Endothelial cell of umbilical vein (primary cell): ENCODE measurements at regions not wholly inside any gene's neighbourhood (a gene's known extent, or its start where the extent isn't known, plus 50 kb on each side); places are given as distances from the start of the nearest gene placed in this dataset.

Experiments
- BruUV-seq: library from RNA; stranded (reverse); fragments of 400-500 nt; replicated peaks from 2 replicates; lab custom pipeline; 2021; lab: Mats Ljungman, UMichigan
- CTCF ChIA-PET: fragments of 300-600, 350-600 bp; sonication (Branson Sonifier 250); formaldehyde crosslinking; loops from one replicate; lab custom pipeline; 2021; ENCODE audit warnings: antibody characterized with exemption, inconsistent platforms; lab: Charles Lee
- POLR2A ChIA-PET: fragments of 300-600, 350-600 bp; sonication (Branson Sonifier 250); formaldehyde crosslinking; loops from one replicate; lab custom pipeline; 2021; ENCODE audit warnings: antibody characterized with exemption, inconsistent platforms; lab: Charles Lee
- DNase-seq: peaks from one replicate; pipeline ENCODE4 v3.0.0-alpha.2; 2011; ENCODE audit warnings: low read depth, low spot score
- FAIRE-seq: peaks from 2 replicates; lab custom pipeline; 2011; peaks lifted over from hg19 to GRCh38; lab: Jason Lieb, UNC
- H2AFZ ChIP-seq: 2 replicates; pipeline ENCODE4 v1.6.0; 2012; ENCODE audit warnings: low read depth, low read length, control low read depth, inconsistent platforms
- H3K27ac ChIP-seq: 2 replicates; pipeline ENCODE4 v1.5.1; 2011; ENCODE audit warnings: low read depth, mild to moderate bottlenecking, control low read depth, low read length, moderate library complexity; ENCODE audit not compliant: insufficient read depth
- H3K27me3 ChIP-seq, 2 experiments: 2 replicates each; pipeline versions ENCODE4 v1.6.0 to v1.6.1; 2011; ENCODE audit warnings: low read length in 2 of 2, mixed read lengths in 1 of 2; ENCODE audit not compliant: control insufficient read depth in 2 of 2, insufficient read depth in 2 of 2
- H3K36me3 ChIP-seq, 2 experiments: 2 replicates in 1 of 2; 3 replicates in 1 of 2; pipeline ENCODE4 v1.5.1; 2011; ENCODE audit warnings: low read length in 2 of 2, mild to moderate bottlenecking in 1 of 2, moderate library complexity in 1 of 2; ENCODE audit not compliant: control insufficient read depth in 2 of 2, insufficient read depth in 2 of 2; ENCODE audit errors: extremely low read depth in 1 of 2
- H3K4me1 ChIP-seq: 3 replicates; pipeline ENCODE4 v1.5.1; 2011; ENCODE audit warnings: mild to moderate bottlenecking, low read length; ENCODE audit not compliant: control insufficient read depth, insufficient read depth; ENCODE audit errors: extremely low read depth
- H3K4me2 ChIP-seq: 2 replicates; pipeline ENCODE4 v1.6.1; 2011; ENCODE audit warnings: low read length, control low read depth, mixed read lengths; ENCODE audit not compliant: insufficient read depth
- H3K4me3 ChIP-seq, 3 experiments: fragments of 200-600 bp in 1 of 3; sonication (generic), shearing (Covaris generic) in 1 of 3; replicated peaks in 1 of 3; 2 replicates each; pipeline ENCODE4 v1.5.1; 2011 to 2016; ENCODE audit warnings: control low read depth in 3 of 3, low read length in 3 of 3, mild to moderate bottlenecking in 2 of 3, inconsistent platforms in 1 of 3, low read depth in 1 of 3, moderate library complexity in 1 of 3; ENCODE audit not compliant: insufficient read depth in 1 of 3
- H3K79me2 ChIP-seq: 2 replicates; pipeline ENCODE4 v1.6.0; 2012; ENCODE audit warnings: low read length, inconsistent platforms; ENCODE audit not compliant: control insufficient read depth, insufficient read depth
- H3K9ac ChIP-seq: replicated peaks from 2 replicates; pipeline ENCODE3; 2011; ENCODE audit warnings: low read length, control low read depth; ENCODE audit not compliant: insufficient read depth; ENCODE audit errors: extremely low read depth
- H3K9me1 ChIP-seq: replicated peaks from 3 replicates; pipeline ENCODE4 v1.6.0; 2011; ENCODE audit warnings: mild to moderate bottlenecking, low read length; ENCODE audit not compliant: control insufficient read depth, insufficient read depth; ENCODE audit errors: extremely low read depth
- H3K9me3 ChIP-seq: replicated peaks from 2 replicates; pipeline ENCODE4 v1.5.1; 2012; ENCODE audit warnings: low read length, inconsistent platforms; ENCODE audit not compliant: control insufficient read depth, insufficient read depth
- H4K20me1 ChIP-seq: replicated peaks from 2 replicates; pipeline ENCODE3; 2011; ENCODE audit warnings: mild to moderate bottlenecking, low read length; ENCODE audit not compliant: control insufficient read depth, insufficient read depth; ENCODE audit errors: extremely low read depth
- CTCF ChIP-seq, 2 donors: IDR thresholded peaks; 1 replicate in 1 of 2; 2 replicates in 1 of 2; pipeline ENCODE4 v1.5.1; 2011; ENCODE audit warnings: low read length in 2 of 2, mild to moderate bottlenecking in 2 of 2, moderate library complexity in 2 of 2, control low read depth in 1 of 2, inconsistent platforms in 1 of 2, low read depth in 1 of 2; ENCODE audit not compliant: insufficient read depth in 1 of 2; ENCODE audit errors: extremely low read depth in 1 of 2
- FOS ChIP-seq: IDR thresholded peaks from 2 replicates; pipeline ENCODE4 v1.6.1; 2011; ENCODE audit warnings: mild to moderate bottlenecking, low read length, moderate library complexity, borderline replicate concordance; ENCODE audit not compliant: insufficient read depth
- POLR2A ChIP-seq: IDR thresholded peaks from 2 replicates; pipeline ENCODE4 v1.6.1; 2012; ENCODE audit warnings: low read depth, mild to moderate bottlenecking, control low read depth, low read length
- dilution Hi-C: fragments of 300-500 bp; cut with MboI; formaldehyde crosslinking; loops from one replicate; pipeline ENCODE4 v1.15.0; 2019; ENCODE audit warnings: low sequenced_read_pairs; ENCODE audit not compliant: extremely low pct_ligation_motif_present
- intact Hi-C: fragments of 100-400 bp; cut with micrococcal nuclease; formaldehyde crosslinking; loops from one replicate; pipeline ENCODE4 v1.10.0; 2022

GRCh38 chr15:66945842-66946241, 119.6 kb upstream of the SMAD3 start:
- dilution Hi-C loops (loop anchor here (25.0 kb wide), 1 partner anchor 491 kb away; no protein-coding TSS in a partner anchor), intact Hi-C loops (loop anchor here (1.0 to 5.0 kb wide), 7 partner anchors 119 to 890 kb away; partner anchors contain the start of genes AAGAB, IQCH and SMAD3)
- no peaks in the 10 kb centered on the region for H4K20me1 ChIP-seq
- no peaks in the 10 kb centered on the region for H3K79me2 ChIP-seq
- H3K36me3 ChIP-seq: no peaks in the 10 kb centered on the region
- FAIRE-seq: no peak
- H3K4me3 ChIP-seq: no peak overlapping the region
- ChIA-PET POLR2A (no interaction called here), CTCF (interaction anchor here (0.8 to 3.2 kb wide), 39 partner anchors 10 to 890 kb away, joined by 3 to 68 read pairs (median 6); partner anchors contain the start of gene SMAD3)
- peaks cover 4% of the 10 kb centered on the region for H3K4me1 ChIP-seq
- no peak for DNase-seq
- no peak overlapping the region for H2AFZ ChIP-seq
- H3K9ac ChIP-seq: no peak overlapping the region
- no peaks in the 10 kb centered on the region for H3K9me3 ChIP-seq
- H3K27me3 ChIP-seq: no peaks in the 10 kb centered on the region
- TF ChIP-seq FOS: no peak
- no peaks in the 10 kb centered on the region for H3K9me1 ChIP-seq
- no TSS peak for BruUV-seq
- no peak overlapping the region for H3K4me2 ChIP-seq
- H3K27ac ChIP-seq: no peak overlapping the region

DNA sequence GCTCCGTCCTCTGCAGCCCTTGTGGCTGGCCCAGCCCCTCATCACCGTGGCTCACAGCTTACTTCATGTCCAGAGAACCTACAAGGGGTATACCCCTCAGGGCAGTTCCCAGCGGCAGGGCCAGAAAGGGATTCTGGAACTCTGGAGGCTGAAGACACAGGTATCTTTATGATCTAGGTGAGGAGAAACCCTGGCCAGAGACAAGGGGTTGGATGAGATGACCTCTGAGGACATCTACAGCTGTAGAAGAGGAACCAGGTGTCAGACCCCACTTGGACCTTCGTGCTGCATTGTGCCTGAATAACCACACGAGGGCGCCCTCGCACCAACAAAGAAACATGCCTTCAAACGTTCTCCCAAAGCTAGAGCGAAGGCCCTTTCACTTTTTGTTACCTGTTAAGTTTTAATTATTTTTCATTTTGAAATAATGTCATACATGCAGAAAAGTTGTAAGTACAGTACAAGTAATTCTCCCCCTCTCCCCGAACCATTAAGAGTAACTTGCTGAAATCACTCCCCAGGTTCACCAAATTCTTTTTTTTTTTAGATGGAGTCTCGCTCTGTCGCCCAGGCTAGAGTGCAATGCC, 118.7 kb upstream of the SMAD3 start:
- dilution Hi-C loops: loop anchor here (25.0 kb wide), 1 partner anchor 491 kb away; no protein-coding TSS in a partner anchor
- Histone ChIP-seq H3K9ac (no peak overlapping the region), H4K20me1 (no peaks in the 10 kb centered on the region), H3K79me2 (no peaks in the 10 kb centered on the region), H2AFZ (no peak overlapping the region), H3K36me3 (no peaks in the 10 kb centered on the region), H3K9me3 (no peaks in the 10 kb centered on the region), H3K9me1 (no peaks in the 10 kb centered on the region), H3K4me3 (no peak overlapping the region), H3K4me1 (peaks cover 4% of the 10 kb centered on the region), H3K4me2 (no peak overlapping the region), H3K27me3 (no peaks in the 10 kb centered on the region), H3K27ac (no peak overlapping the region)
- TF ChIP-seq POLR2A (no peak), CTCF (IDR thresholded peaks at IDR 0.05; ENCODE audit: extremely low read depth in 1 of 2, insufficient read depth in 1 of 2, low read depth in 1 of 2, low read length in 2 of 2) (peak; percentile 81)
- intact Hi-C loops: loop anchor here (1.0 to 5.0 kb wide), 7 partner anchors 119 to 890 kb away; partner anchors contain the start of genes AAGAB, IQCH and SMAD3
- BruUV-seq: no TSS peak
- CTCF ChIA-PET: interaction anchor here (0.6 to 3.2 kb wide), 66 partner anchors 9 to 889 kb away, joined by 3 to 68 read pairs (median 4); partner anchors contain the start of genes SKOR1 and SMAD3
- FAIRE-seq (peak; percentile 97), DNase-seq (peak; percentile 70)
- POLR2A ChIA-PET: no interaction called here
